IMR-90 (cell line): ENCODE measurements at regions not wholly inside any gene's neighbourhood (a gene's known extent, or its start where the extent isn't known, plus 50 kb on each side); places are given as distances from the start of the nearest gene placed in this dataset.

ENCODE experiments used
- ATAC-seq: fragments of 200-7000 bp; cut with Tn5 transposase; 2 replicates; pipeline ENCODE4 v1.9.1; 2020; ENCODE audit warnings: low read depth, mild to moderate bottlenecking, moderate library complexity
- BruUV-seq: library from RNA; stranded (reverse); fragments of 400-500 nt; replicated peaks from 2 replicates; lab custom pipeline; 2021; lab: Mats Ljungman, UMichigan
- CTCF ChIA-PET: fragments of 300-600 bp; formaldehyde crosslinking; extraction: SDS; loops from one replicate; lab custom pipeline; 2021; ENCODE audit warnings: antibody characterized with exemption; lab: Yijun Ruan, JAX
- POLR2A ChIA-PET: fragments of 300-600 bp; sonication (Branson Sonifier 250); formaldehyde crosslinking; loops from one replicate; lab custom pipeline; 2022; ENCODE audit warnings: antibody characterized with exemption; ENCODE audit not compliant: unreplicated experiment; lab: Charles Lee
- DNase-seq: peaks from one replicate; pipeline ENCODE4 v3.0.0; 2013
- H2AFZ ChIP-seq: replicated peaks from 2 replicates; pipeline ENCODE3; 2013; ENCODE audit warnings: low read length, mild to moderate bottlenecking; ENCODE audit not compliant: poor library complexity
- H2AK5ac ChIP-seq: 2 replicates; pipeline ENCODE4 v1.6.1; 2013; ENCODE audit warnings: low read depth, low read length, inconsistent platforms
- H2AK9ac ChIP-seq: replicated peaks from 2 replicates; pipeline ENCODE3; 2013; ENCODE audit warnings: mild to moderate bottlenecking, low read depth, low read length, moderate library complexity; ENCODE audit not compliant: poor library complexity
- H2BK120ac ChIP-seq: 2 replicates; pipeline ENCODE4 v1.6.1; 2013; ENCODE audit warnings: low read depth, low read length, inconsistent platforms
- H2BK15ac ChIP-seq: 3 replicates; pipeline ENCODE4 v1.6.1; 2013; ENCODE audit warnings: low read depth, low read length, inconsistent platforms
- H2BK20ac ChIP-seq: 2 replicates; pipeline ENCODE4 v1.6.1; 2013; ENCODE audit warnings: low read depth, mild to moderate bottlenecking, inconsistent platforms, low read length, moderate library complexity
- H2BK5ac ChIP-seq: 2 replicates; pipeline ENCODE4 v1.6.1; 2013; ENCODE audit warnings: mild to moderate bottlenecking, low read depth, low read length, inconsistent platforms; ENCODE audit not compliant: poor library complexity, severe bottlenecking
- H3K14ac ChIP-seq: replicated peaks from 2 replicates; pipeline ENCODE4 v1.6.1; 2013; ENCODE audit warnings: low read depth, low read length, inconsistent platforms
- H3K18ac ChIP-seq: 2 replicates; pipeline ENCODE4 v1.6.1; 2013; ENCODE audit warnings: low read depth, low read length, control low read depth
- H3K23ac ChIP-seq: 2 replicates; pipeline ENCODE4 v1.6.1; 2013; ENCODE audit warnings: low read depth, low read length, inconsistent platforms
- H3K27ac ChIP-seq: 2 replicates; pipeline ENCODE4 v1.5.1; 2013; ENCODE audit warnings: mild to moderate bottlenecking, control low read depth, low read length; ENCODE audit not compliant: insufficient read depth
- H3K27me3 ChIP-seq: 2 replicates; pipeline ENCODE4 v1.6.1; 2013; ENCODE audit warnings: low read length; ENCODE audit not compliant: control insufficient read depth, insufficient read depth
- H3K36me3 ChIP-seq: 2 replicates; pipeline ENCODE4 v1.6.1; 2013; ENCODE audit warnings: low read length, mixed read lengths; ENCODE audit not compliant: control insufficient read depth, insufficient read depth
- H3K4ac ChIP-seq: 2 replicates; pipeline ENCODE4 v1.6.1; 2013; ENCODE audit warnings: low read depth, low read length, inconsistent platforms
- H3K4me1 ChIP-seq: 2 replicates; pipeline ENCODE4 v1.6.1; 2013; ENCODE audit warnings: low read length, mixed read lengths; ENCODE audit not compliant: control insufficient read depth, insufficient read depth
- H3K4me2 ChIP-seq: 2 replicates; pipeline ENCODE4 v1.6.1; 2013; ENCODE audit warnings: low read depth, mild to moderate bottlenecking, control low read depth, low read length, moderate library complexity
- H3K4me3 ChIP-seq: 2 replicates; pipeline ENCODE4 v1.5.1; 2013; ENCODE audit warnings: low read depth, mild to moderate bottlenecking, control low read depth, low read length, moderate library complexity; ENCODE audit not compliant: insufficient read depth
- H3K56ac ChIP-seq: 2 replicates; pipeline ENCODE4 v1.6.1; 2013; ENCODE audit warnings: low read length, inconsistent platforms; ENCODE audit not compliant: insufficient read depth; ENCODE audit errors: extremely low read depth
- H3K79me1 ChIP-seq, 2 experiments: 2 replicates each; pipeline ENCODE4 v1.6.1; 2013; ENCODE audit warnings: low read length in 2 of 2, inconsistent platforms in 1 of 2, low read depth in 1 of 2
- H3K9ac ChIP-seq: 2 replicates; pipeline ENCODE4 v1.6.1; 2013; ENCODE audit warnings: low read depth, low read length, control low read depth
- H3K9me1 ChIP-seq: 2 replicates; pipeline ENCODE4 v1.6.1; 2013; ENCODE audit warnings: low read length, inconsistent platforms; ENCODE audit not compliant: insufficient read depth
- H3K9me3 ChIP-seq: 2 replicates; pipeline ENCODE4 v1.6.1; 2013; ENCODE audit warnings: low read length; ENCODE audit not compliant: control insufficient read depth, insufficient read depth
- H4K20me1 ChIP-seq: 2 replicates; pipeline ENCODE4 v1.6.1; 2013; ENCODE audit warnings: low read length, inconsistent platforms; ENCODE audit not compliant: insufficient read depth
- H4K5ac ChIP-seq: 2 replicates; pipeline ENCODE4 v1.6.1; 2013; ENCODE audit warnings: mild to moderate bottlenecking, low read depth, low read length, control low read depth
- H4K8ac ChIP-seq, 2 experiments: 2 replicates each; pipeline ENCODE4 v1.6.1; 2013; ENCODE audit warnings: low read depth in 2 of 2, low read length in 2 of 2, control low read depth in 1 of 2, inconsistent platforms in 1 of 2
- H4K91ac ChIP-seq: 2 replicates; pipeline ENCODE4 v1.6.1; 2013; ENCODE audit warnings: low read depth, low read length, inconsistent platforms; ENCODE audit not compliant: insufficient read depth
- BHLHE40 ChIP-seq: fragments of 150-350 bp; IDR thresholded peaks from 2 replicates; pipeline ENCODE4 v1.6.1; 2016; ENCODE audit warnings: mild to moderate bottlenecking, low read depth, low read length
- CEBPB ChIP-seq: IDR thresholded peaks from 2 replicates; pipeline ENCODE4 v1.6.1; 2012; ENCODE audit warnings: low read depth, low read length, improper control_type of control experiment
- CHD1 ChIP-seq: IDR thresholded peaks from 2 replicates; pipeline ENCODE4 v1.6.1; 2012; ENCODE audit warnings: low read depth, low read length, improper control_type of control experiment
- FOS ChIP-seq: fragments of 150-350 bp; IDR thresholded peaks from 2 replicates; pipeline ENCODE4 v1.6.1; 2016; ENCODE audit warnings: low read depth, low read length
- MAFK ChIP-seq: IDR thresholded peaks from 2 replicates; pipeline ENCODE4 v1.6.1; 2012; ENCODE audit warnings: low read depth, low read length, improper control_type of control experiment
- MAZ ChIP-seq: IDR thresholded peaks from 2 replicates; pipeline ENCODE4 v1.6.1; 2012; ENCODE audit warnings: low read depth, mild to moderate bottlenecking, low read length, improper control_type of control experiment, moderate library complexity, borderline replicate concordance
- MXI1 ChIP-seq: IDR thresholded peaks from 2 replicates; pipeline ENCODE4 v1.6.1; 2012; ENCODE audit warnings: low read depth, mild to moderate bottlenecking, low read length, moderate library complexity, borderline replicate concordance
- NFE2L2 ChIP-seq: fragments of 150-350 bp; IDR thresholded peaks from 2 replicates; pipeline ENCODE4 v1.6.1; 2016; ENCODE audit warnings: low read depth, mild to moderate bottlenecking, low read length
- POLR2A ChIP-seq: IDR thresholded peaks from 2 replicates; pipeline ENCODE4 v1.6.1; 2012; ENCODE audit warnings: mild to moderate bottlenecking, low read depth, low read length
- RAD21 ChIP-seq: IDR thresholded peaks from 2 replicates; pipeline ENCODE4 v1.6.1; 2012; ENCODE audit warnings: low read length, improper control_type of control experiment
- RCOR1 ChIP-seq: IDR thresholded peaks from 2 replicates; pipeline ENCODE4 v1.6.1; 2012; ENCODE audit warnings: mild to moderate bottlenecking, low read length, improper control_type of control experiment; ENCODE audit not compliant: insufficient replicate concordance
- RFX5 ChIP-seq: IDR thresholded peaks from 2 replicates; pipeline ENCODE4 v1.8.0; 2012; ENCODE audit warnings: low read depth, mild to moderate bottlenecking, low read length, moderate library complexity
- SMC3 ChIP-seq: fragments of 150-350 bp; IDR thresholded peaks from 2 replicates; pipeline ENCODE4 v1.6.1; 2016; ENCODE audit warnings: low read depth, mild to moderate bottlenecking, antibody characterized with exemption, low read length, moderate library complexity
- USF2 ChIP-seq: fragments of 150-350 bp; IDR thresholded peaks from 2 replicates; pipeline ENCODE4 v1.6.1; 2017; ENCODE audit warnings: mild to moderate bottlenecking, antibody characterized with exemption, low read length, low read depth
- WGBS, 2 experiments: methylation state at CpG; one replicate each; pipeline versions ENCODE4 v1.1.5 to v1.1.7; 2013; ENCODE audit warnings: missing lambda C conversion rate in 2 of 2; ENCODE audit not compliant: insufficient read length in 1 of 2; ENCODE audit errors: extremely low coverage in 2 of 2; 5-methylcytosine and 5-hydroxymethylcytosine counted together
- dilution Hi-C: fragments of 300-500 bp; cut with HindIII; formaldehyde crosslinking; loops from one replicate; pipeline ENCODE4 v1.14.3; 2018; ENCODE audit warnings: low sequenced_read_pairs; ENCODE audit not compliant: unreplicated experiment
- in situ Hi-C: fragments of 300-500 bp; cut with MboI; formaldehyde crosslinking; loops from 3 replicates; pipeline ENCODE4 v1.14.3; 2019; ENCODE audit warnings: low sequenced_read_pairs, inconsistent platforms, mixed read lengths
- intact Hi-C: fragments of 100-400 bp; cut with micrococcal nuclease; formaldehyde crosslinking; loops from 2 replicates; pipeline ENCODE4 v1.10.0; 2022
- TF ChIP-seq, protein P1 (sequence below): conservative IDR thresholded peaks from 2 replicates; pipeline ENCODE4 v1.5.1; 2012; ENCODE audit warnings: mild to moderate bottlenecking, low read depth, low read length, improper control_type of control experiment
- TF ChIP-seq, protein P2 (sequence below): fragments of 150-350 bp; IDR thresholded peaks from 2 replicates; pipeline ENCODE4 v1.6.1; 2016; ENCODE audit warnings: low read depth, mild to moderate bottlenecking, low read length, moderate library complexity, borderline replicate concordance

DNA sequence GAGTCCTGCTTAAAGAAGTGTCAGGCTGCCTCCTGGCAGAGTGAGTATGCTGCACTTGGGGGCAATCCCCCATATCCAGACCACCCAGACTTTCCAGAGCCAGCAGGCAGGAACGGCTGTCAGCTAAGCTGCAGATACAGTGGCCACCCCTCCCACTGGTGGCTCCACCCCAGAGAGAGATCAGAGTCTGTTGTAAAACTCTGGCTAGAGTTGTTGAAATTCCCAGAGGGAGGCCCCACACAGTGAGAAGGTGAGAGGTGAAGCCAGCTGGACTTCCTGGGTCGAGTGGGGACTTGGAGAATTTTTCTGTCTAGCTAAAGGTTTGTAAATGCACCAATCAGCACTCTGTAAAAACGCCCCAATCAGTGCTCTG, 533.8 kb upstream of the ACVR2A start:
- no CpG with 5 or more reads among the region's 3 CpGs for WGBS, 2 experiments

More for the DNA sequence above, 533.8 kb upstream of the ACVR2A start:
- ChIA-PET CTCF (no interaction called here), POLR2A (no interaction called here)
- Histone ChIP-seq H3K14ac (no peak overlapping the region), H3K27ac (no peak overlapping the region), H2BK120ac (no peak overlapping the region), H3K4ac (no peak overlapping the region), H3K36me3 (no peaks in the 10 kb centered on the region), H3K4me2 (no peak overlapping the region), H3K27me3 (no peaks in the 10 kb centered on the region), H3K56ac (no peak overlapping the region), H2BK5ac (no peak overlapping the region), H3K9me3 (0 out of 2 replicates have a peak, but pooled peaks cover 2% of the 10 kb centered on the region), H4K5ac (no peak overlapping the region), H2AK9ac (no peak overlapping the region), H2AK5ac (no peak overlapping the region), H2BK15ac (no peak overlapping the region), H3K9ac (no peak overlapping the region), H2BK20ac (no peak overlapping the region), H3K4me1 (no peaks in the 10 kb centered on the region), H3K4me3 (no peak overlapping the region), H4K91ac (no peak overlapping the region), H3K18ac (no peak overlapping the region), H4K20me1 (no peaks in the 10 kb centered on the region), H3K23ac (no peak overlapping the region), H2AFZ (no peak overlapping the region), H4K8ac (no peak overlapping the region), H3K79me1 (no peaks in the 10 kb centered on the region), H3K9me1 (no peaks in the 10 kb centered on the region)
- ATAC-seq, result no peak
- no TSS peak for BruUV-seq
- dilution Hi-C loops, result no loop called here
- no peak for DNase-seq
- intact Hi-C loops, result no loop called here
- TF ChIP-seq CHD1 (no peak), NFE2L2 (no peak), RFX5 (no peak), MXI1 (no peak), CEBPB (no peak), MAZ (no peak), USF2 (no peak), SMC3 (no peak), MAFK (no peak), RCOR1 (no peak), RAD21 (no peak), POLR2A (no peak), BHLHE40 (no peak), FOS (no peak)
- TF ChIP-seq, protein P1, sequence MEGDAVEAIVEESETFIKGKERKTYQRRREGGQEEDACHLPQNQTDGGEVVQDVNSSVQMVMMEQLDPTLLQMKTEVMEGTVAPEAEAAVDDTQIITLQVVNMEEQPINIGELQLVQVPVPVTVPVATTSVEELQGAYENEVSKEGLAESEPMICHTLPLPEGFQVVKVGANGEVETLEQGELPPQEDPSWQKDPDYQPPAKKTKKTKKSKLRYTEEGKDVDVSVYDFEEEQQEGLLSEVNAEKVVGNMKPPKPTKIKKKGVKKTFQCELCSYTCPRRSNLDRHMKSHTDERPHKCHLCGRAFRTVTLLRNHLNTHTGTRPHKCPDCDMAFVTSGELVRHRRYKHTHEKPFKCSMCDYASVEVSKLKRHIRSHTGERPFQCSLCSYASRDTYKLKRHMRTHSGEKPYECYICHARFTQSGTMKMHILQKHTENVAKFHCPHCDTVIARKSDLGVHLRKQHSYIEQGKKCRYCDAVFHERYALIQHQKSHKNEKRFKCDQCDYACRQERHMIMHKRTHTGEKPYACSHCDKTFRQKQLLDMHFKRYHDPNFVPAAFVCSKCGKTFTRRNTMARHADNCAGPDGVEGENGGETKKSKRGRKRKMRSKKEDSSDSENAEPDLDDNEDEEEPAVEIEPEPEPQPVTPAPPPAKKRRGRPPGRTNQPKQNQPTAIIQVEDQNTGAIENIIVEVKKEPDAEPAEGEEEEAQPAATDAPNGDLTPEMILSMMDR, result no peak
- TF ChIP-seq, protein P2, sequence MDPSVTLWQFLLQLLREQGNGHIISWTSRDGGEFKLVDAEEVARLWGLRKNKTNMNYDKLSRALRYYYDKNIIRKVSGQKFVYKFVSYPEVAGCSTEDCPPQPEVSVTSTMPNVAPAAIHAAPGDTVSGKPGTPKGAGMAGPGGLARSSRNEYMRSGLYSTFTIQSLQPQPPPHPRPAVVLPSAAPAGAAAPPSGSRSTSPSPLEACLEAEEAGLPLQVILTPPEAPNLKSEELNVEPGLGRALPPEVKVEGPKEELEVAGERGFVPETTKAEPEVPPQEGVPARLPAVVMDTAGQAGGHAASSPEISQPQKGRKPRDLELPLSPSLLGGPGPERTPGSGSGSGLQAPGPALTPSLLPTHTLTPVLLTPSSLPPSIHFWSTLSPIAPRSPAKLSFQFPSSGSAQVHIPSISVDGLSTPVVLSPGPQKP, result no peak
- in situ Hi-C loops, result no loop called here
